T-helper 17 cell (primary cell): ENCODE measurements at regions not wholly inside any gene's neighbourhood (a gene's known extent, or its start where the extent isn't known, plus 50 kb on each side); places are given as distances from the start of the nearest gene placed in this dataset.

ENCODE experiments used
- ATAC-seq: fragments of 150-1000 bp; cut with Tn5 transposase; 2 replicates; pipeline ENCODE4 v1.10.0; 2021; ENCODE audit warnings: mild to moderate bottlenecking, moderate library complexity
- DNase-seq, 3 donors: peaks; one replicate each; pipeline versions ENCODE4 v3.0.0 to v3.0.0-alpha.2; 2020 to 2021
- H3K9me3 ChIP-seq: one replicate; pipeline ENCODE4 v1.7.0; 2013; ENCODE audit warnings: low read length, mild to moderate bottlenecking; ENCODE audit not compliant: control insufficient read depth, poor library complexity, severe bottlenecking
- H3K27ac Mint-ChIP-seq: one replicate; pipeline ENCODE4 v1.8.0; 2022; ENCODE audit warnings: mild to moderate bottlenecking, moderate library complexity, mixed read lengths
- H3K27me3 Mint-ChIP-seq: one replicate; pipeline ENCODE4 v1.8.0; 2022; ENCODE audit warnings: mixed read lengths
- H3K36me3 Mint-ChIP-seq: one replicate; pipeline ENCODE4 v1.8.0; 2022; ENCODE audit warnings: low read depth, mixed read lengths
- H3K4me1 Mint-ChIP-seq: one replicate; pipeline ENCODE4 v1.8.0; 2022; ENCODE audit warnings: mild to moderate bottlenecking, mixed read lengths
- H3K4me3 Mint-ChIP-seq: one replicate; pipeline ENCODE4 v1.8.0; 2022; ENCODE audit warnings: mild to moderate bottlenecking, moderate library complexity, mixed read lengths

DNA sequence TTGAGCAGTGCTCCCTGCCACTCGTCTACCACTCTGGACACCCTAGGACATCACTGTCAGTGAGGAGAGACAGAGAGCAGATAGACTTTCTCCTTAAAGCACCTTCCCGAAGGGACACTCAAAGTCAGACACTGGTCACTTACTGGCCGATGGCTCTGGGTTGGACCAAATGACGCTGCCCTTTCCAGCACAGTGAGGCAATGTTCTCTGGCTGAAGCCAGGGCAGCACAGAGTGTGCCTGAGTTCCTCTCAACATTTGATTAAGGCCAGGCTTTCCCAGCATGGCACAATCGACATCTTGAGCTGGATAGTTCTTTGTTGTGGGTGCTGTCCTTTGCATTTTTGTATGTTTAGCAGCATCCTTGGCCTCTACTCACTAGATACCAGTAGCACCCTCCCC lies 206.2 kb downstream of the CSNK2A3 start:
- no peaks in the 10 kb centered on the region for H3K9me3 ChIP-seq
- Mint-ChIP-seq H3K4me3 (no peak overlapping the region), H3K27me3 (no peaks in the 10 kb centered on the region), H3K4me1 (peaks cover 29% of the 10 kb centered on the region), H3K27ac (peak overlapping the region; percentile 98), H3K36me3 (no peaks in the 10 kb centered on the region)
- no peak for ATAC-seq
- no peak for DNase-seq

DNA sequence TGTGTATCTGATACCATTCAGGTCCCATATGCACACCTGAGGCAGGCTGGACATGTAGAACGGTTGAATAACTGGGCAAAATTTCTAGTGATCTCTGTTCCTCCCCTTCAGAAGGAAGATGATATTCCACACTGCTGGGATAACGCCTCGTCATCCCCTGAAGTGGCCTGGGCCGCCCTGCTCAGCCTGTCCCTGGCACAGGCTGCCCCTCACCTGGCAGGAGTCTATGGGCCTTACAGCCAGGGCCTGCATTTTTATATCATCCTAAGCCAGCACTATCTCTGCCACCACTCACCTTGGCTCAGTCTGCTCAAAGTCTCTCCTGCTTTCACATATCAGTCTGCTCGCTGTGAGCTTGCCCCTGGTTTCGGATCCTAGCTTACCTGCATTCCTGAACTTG lies 209.2 kb downstream of the CSNK2A3 start:
- H3K27ac Mint-ChIP-seq, result peak overlapping the region; percentile 87
- no peak overlapping the region for H3K4me3 Mint-ChIP-seq
- no peaks in the 10 kb centered on the region for H3K27me3 Mint-ChIP-seq
- H3K4me1 Mint-ChIP-seq, result peaks cover 9% of the 10 kb centered on the region
- H3K9me3 ChIP-seq, result no peaks in the 10 kb centered on the region
- DNase-seq (no peak), ATAC-seq (no peak)
- no peaks in the 10 kb centered on the region for H3K36me3 Mint-ChIP-seq

DNA sequence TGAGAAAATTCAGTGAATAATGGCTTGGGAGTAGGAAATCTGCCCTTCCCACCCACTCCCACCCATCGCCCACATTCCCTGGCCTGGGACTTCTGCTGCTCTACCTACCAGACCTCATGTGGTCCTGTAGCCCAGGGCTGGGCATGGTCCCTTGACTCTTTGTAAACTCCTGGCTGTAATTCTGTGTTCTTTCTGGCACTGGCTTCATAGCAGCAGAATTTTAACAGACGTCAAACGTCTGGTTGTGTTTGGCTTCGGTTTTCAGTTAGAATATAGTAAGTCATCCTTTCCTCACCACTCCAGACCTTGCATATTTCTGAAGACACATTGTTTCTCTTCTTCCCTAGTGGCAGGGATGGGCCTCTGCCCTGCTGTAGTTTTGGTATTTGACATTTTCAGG lies 210.6 kb downstream of the CSNK2A3 start:
- no peaks in the 10 kb centered on the region for H3K27me3 Mint-ChIP-seq
- no peaks in the 10 kb centered on the region for H3K36me3 Mint-ChIP-seq
- H3K4me3 Mint-ChIP-seq, result no peak overlapping the region
- peaks cover 7% of the 10 kb centered on the region for H3K4me1 Mint-ChIP-seq
- H3K9me3 ChIP-seq, result no peaks in the 10 kb centered on the region
- H3K27ac Mint-ChIP-seq, result no peak overlapping the region
- ATAC-seq (no peak), DNase-seq (no peak)

DNA sequence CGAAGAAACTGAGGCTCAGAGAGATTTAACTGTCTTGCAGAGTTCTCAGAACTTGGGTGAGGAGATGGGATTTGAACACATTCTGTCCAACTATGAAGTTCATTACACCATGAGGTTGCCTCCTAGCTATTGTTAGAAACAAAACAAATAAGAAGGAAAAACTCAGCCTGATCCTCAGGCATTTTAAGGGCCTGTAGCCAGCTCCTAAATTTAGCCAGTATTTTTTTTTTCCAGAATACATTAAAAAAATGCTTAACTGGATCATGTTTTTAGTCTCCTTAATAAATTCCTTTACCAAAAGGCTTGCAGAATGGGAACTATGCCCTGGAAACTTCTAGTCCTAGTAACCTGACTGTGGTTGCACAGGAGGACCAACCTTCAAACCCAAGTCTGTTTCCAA lies 212.0 kb downstream of the CSNK2A3 start:
- no peaks in the 10 kb centered on the region for H3K27me3 Mint-ChIP-seq
- no peaks in the 10 kb centered on the region for H3K36me3 Mint-ChIP-seq
- H3K9me3 ChIP-seq, result no peaks in the 10 kb centered on the region
- no peak overlapping the region for H3K27ac Mint-ChIP-seq
- ATAC-seq, result no peak
- H3K4me3 Mint-ChIP-seq, result no peak overlapping the region
- DNase-seq, result no peak
- H3K4me1 Mint-ChIP-seq, result peaks cover 13% of the 10 kb centered on the region

DNA sequence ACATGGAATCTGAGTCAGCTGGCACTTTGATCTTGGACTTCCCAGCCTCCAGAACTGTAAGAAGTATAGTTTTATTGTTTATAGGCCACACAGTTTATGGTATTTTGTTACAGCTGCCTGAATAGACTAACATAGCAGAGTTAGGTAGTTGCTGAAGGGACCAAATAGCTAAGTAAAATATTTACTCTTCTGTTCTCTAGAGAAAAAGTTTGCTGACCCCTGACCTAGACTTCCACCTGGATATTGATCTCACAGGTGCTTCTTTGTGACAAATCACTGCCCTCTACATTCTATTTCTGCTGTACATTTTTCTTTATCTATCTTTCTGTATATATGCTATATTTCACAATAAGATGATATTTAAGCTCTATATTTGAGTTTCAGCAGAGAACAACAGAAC lies 212.5 kb downstream of the CSNK2A3 start:
- Mint-ChIP-seq H3K4me1 (peaks cover 13% of the 10 kb centered on the region), H3K4me3 (no peak overlapping the region), H3K36me3 (no peaks in the 10 kb centered on the region), H3K27me3 (no peaks in the 10 kb centered on the region), H3K27ac (no peak overlapping the region)
- ATAC-seq (no peak), DNase-seq (no peak)
- H3K9me3 ChIP-seq, result no peaks in the 10 kb centered on the region

DNA sequence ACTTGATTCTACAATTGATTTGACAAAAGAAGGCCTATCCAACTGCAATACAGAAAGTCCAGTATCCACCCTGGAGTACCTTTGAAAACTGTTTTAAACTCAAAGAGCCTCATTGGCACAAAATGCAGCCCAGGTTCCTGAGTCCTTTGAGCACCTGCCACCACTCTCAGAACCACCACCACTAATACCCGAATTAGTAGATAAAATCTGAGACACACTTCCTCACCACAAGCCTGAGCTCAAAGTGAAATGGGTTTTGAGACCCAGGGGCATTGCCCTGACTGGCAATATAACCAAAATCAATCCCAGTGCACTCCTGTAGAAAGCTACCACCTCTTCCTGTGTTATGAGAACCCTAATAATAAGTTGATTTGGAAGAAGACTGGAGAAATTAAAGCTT lies 215.7 kb downstream of the CSNK2A3 start:
- Mint-ChIP-seq H3K36me3 (peaks cover 2% of the 10 kb centered on the region), H3K27ac (peak overlapping the region; percentile 56), H3K27me3 (no peaks in the 10 kb centered on the region), H3K4me1 (peaks cover 11% of the 10 kb centered on the region), H3K4me3 (no peak overlapping the region)
- DNase-seq, result no peak
- no peaks in the 10 kb centered on the region for H3K9me3 ChIP-seq
- peak; percentile 94 for ATAC-seq

DNA sequence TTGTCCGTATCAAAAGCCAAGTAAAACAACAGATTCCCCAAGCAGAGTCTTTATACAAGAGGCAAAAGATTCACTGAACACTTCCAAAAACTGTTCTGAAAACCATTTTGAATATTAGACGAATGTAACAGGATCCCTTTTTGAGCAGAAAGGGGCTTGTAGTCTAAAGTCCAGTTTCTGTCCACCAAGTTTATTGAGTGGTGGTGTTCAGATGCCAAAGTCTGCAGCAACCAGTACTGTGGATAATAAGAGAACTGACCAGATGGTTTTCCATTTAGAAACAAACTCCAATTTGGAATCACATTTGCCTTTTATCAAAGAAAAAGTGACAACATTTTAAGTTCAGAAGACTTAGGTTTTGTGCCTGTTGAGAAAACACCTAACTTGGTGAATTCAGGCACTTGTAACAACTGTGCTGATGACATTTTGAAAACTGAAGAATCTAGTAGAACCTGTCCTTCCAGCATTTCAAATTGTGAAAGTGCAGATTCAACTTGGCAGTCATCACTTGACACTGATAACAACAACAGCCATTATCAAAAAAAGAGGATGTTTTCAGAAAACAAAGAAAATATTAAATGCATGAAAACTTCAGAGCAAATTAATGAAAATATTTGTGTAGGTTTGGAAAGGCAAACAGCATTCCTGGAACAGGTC lies 217.1 kb downstream of the CSNK2A3 start:
- peak overlapping the region; percentile 29 for H3K27ac Mint-ChIP-seq
- no peak overlapping the region for H3K4me3 Mint-ChIP-seq
- H3K9me3 ChIP-seq, result no peaks in the 10 kb centered on the region
- H3K27me3 Mint-ChIP-seq, result no peaks in the 10 kb centered on the region
- ATAC-seq (no peak), DNase-seq (no peak)
- H3K36me3 Mint-ChIP-seq, result peaks cover 2% of the 10 kb centered on the region
- peaks cover 11% of the 10 kb centered on the region for H3K4me1 Mint-ChIP-seq

DNA sequence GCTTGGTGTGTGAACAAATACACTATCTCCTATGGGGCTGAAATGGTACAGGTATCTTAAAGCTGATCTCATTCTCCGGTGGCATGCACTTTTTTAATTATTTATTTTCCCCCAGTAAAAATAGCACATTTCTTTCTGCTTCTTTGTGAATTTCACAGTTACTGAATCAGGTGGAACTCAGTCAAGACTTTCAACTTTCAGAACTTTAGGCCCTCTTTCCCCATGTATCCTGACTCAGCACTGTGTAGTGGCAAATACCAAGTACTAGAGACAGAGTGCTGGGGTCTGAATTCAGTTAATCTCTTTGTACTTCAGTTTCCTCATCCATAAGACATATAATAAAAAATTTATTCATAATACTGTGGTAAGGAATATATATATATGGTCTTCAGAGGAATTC lies 223.9 kb downstream of the CSNK2A3 start:
- no peaks in the 10 kb centered on the region for H3K4me1 Mint-ChIP-seq
- H3K36me3 Mint-ChIP-seq, result no peaks in the 10 kb centered on the region
- no peak overlapping the region for H3K4me3 Mint-ChIP-seq
- peaks cover 5% of the 10 kb centered on the region for H3K9me3 ChIP-seq
- H3K27me3 Mint-ChIP-seq, result no peaks in the 10 kb centered on the region
- DNase-seq (no peak), ATAC-seq (no peak)
- H3K27ac Mint-ChIP-seq, result no peak overlapping the region

DNA sequence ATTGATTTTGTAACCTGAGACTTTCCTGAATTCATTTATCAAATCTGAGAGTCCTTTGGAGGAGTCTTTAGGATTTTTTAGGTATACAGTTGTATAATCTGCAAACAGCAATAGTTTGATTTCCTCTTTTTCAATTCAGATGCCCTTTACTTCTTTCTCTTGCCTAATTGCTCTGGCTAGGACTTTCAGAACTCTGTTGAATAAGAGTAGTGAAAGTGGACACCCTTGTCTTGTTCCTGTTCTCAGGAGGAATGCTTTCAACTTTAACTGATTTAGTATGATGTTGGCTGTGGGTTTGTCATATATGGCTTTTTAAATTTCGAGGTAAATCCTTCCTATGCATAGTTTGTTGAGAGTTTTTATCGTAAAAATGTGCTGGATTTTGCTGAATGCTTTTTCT lies 227.4 kb downstream of the CSNK2A3 start:
- Mint-ChIP-seq H3K27me3 (no peaks in the 10 kb centered on the region), H3K27ac (no peak overlapping the region), H3K36me3 (no peaks in the 10 kb centered on the region), H3K4me1 (no peaks in the 10 kb centered on the region), H3K4me3 (peak overlapping the region; percentile 0)
- DNase-seq (no peak), ATAC-seq (no peak)
- peaks cover 5% of the 10 kb centered on the region for H3K9me3 ChIP-seq

DNA sequence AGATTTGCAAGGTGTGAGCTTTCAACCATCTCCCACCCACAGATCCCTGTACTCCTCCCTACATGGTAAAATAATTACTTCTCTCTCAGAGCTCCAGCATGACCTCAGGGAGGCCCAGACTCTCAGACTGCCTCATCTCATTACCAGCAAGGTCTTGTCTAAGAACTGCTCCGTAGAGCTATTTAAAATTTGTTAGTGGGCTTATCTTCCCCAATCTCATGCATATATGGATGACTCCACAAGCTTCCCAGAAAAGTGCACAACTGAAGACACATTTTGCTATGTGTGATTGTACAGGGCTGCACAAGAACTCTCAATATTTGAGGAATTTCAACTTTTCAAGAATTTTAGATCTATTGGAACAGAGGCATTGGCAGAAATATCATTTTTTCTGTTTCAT lies 230.3 kb downstream of the CSNK2A3 start:
- no peak for ATAC-seq
- H3K9me3 ChIP-seq, result no peaks in the 10 kb centered on the region
- Mint-ChIP-seq H3K4me1 (no peaks in the 10 kb centered on the region), H3K4me3 (no peak overlapping the region), H3K27ac (no peak overlapping the region), H3K36me3 (no peaks in the 10 kb centered on the region), H3K27me3 (no peaks in the 10 kb centered on the region)
- DNase-seq, result no peak

DNA sequence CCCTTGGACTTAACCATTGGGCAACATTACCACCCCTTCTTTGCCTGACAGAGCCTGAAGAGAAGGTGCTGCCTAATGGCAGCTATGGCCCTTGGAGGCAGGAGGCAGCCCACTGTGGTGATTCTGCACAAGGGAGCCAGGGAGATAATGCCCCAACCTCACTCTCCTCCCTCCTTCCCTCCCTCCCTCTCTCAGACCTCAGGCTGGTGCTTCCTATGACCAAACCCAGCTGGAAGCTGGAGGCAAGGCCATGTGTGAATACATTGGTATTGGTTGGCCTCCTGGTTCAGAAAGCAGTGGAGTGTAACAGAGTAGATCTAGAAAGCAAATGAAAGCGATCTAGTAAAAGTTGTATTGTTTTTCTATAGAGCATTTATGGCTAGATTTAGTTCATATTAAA lies 233.1 kb downstream of the CSNK2A3 start:
- Mint-ChIP-seq H3K4me3 (no peak overlapping the region), H3K27me3 (peaks cover 7% of the 10 kb centered on the region), H3K4me1 (no peaks in the 10 kb centered on the region), H3K36me3 (no peaks in the 10 kb centered on the region), H3K27ac (no peak overlapping the region)
- ATAC-seq (no peak), DNase-seq (no peak)
- no peaks in the 10 kb centered on the region for H3K9me3 ChIP-seq

DNA sequence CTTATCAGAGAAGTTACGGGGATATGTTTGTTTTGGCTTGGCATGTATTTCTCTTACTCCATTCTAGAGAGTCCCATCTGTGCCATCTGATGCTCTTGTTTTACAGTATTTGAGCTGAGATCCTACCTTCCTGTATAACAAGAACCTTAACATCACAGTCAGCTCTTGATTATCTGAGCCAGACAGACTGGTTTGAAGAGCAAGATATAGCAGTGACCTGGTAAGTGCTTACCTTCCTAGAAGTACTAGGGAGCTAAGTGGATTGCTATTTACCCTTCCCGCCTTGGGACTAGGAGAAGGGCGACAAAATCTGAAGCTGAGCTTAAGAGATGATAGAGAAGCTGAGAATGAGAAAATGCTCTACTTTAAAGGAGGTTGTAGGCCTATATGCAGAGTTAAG lies 235.3 kb downstream of the CSNK2A3 start:
- no peaks in the 10 kb centered on the region for H3K9me3 ChIP-seq
- Mint-ChIP-seq H3K27me3 (peaks cover 7% of the 10 kb centered on the region), H3K4me3 (no peak overlapping the region), H3K27ac (no peak overlapping the region), H3K36me3 (no peaks in the 10 kb centered on the region), H3K4me1 (no peaks in the 10 kb centered on the region)
- ATAC-seq, result no peak
- DNase-seq, result no peak

DNA sequence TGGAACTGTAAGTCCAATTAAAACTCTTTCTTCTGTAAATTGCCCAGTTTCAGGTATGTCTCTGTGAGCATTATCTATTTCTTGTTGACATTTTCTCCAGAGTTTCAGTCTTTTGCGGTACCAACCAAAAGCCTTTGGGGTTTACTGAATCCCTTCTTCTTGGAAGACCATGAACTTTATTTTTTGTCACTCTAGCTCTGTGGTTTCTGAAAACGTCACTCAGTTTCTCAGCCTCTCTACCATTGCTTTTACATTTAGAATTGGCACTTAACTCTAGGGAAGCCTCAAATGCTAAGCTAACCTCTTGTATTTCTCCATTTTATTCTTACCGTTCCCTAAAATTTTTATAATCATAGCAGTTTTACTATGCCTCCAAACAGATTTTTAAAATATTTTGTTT lies 237.6 kb downstream of the CSNK2A3 start:
- no peak overlapping the region for H3K27ac Mint-ChIP-seq
- no peak for ATAC-seq
- peaks cover 7% of the 10 kb centered on the region for H3K27me3 Mint-ChIP-seq
- DNase-seq, result no peak
- no peaks in the 10 kb centered on the region for H3K9me3 ChIP-seq
- no peaks in the 10 kb centered on the region for H3K36me3 Mint-ChIP-seq
- H3K4me1 Mint-ChIP-seq, result no peaks in the 10 kb centered on the region
- H3K4me3 Mint-ChIP-seq, result no peak overlapping the region

DNA sequence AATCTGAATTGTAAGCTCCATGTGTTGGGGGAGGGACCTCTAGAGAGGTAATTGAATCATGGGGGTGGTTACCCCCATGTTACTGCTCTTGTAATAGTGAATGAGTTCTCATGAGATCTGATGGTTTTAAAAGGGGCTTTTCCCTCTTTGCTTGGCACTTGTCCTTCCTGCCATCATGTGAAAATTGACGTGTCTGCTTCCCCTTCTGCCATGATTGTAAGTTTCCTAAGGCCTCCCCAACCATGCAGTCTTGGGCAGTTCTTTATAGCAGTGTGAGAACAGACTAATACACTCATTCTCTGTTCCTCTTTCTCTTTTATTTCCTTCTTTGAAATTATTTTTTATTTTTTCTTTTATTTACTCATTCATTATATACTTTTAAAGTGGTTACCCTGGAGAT lies 239.4 kb downstream of the CSNK2A3 start:
- H3K27me3 Mint-ChIP-seq, result peaks cover 7% of the 10 kb centered on the region
- no peaks in the 10 kb centered on the region for H3K36me3 Mint-ChIP-seq
- DNase-seq (no peak), ATAC-seq (no peak)
- no peak overlapping the region for H3K27ac Mint-ChIP-seq
- H3K4me1 Mint-ChIP-seq, result no peaks in the 10 kb centered on the region
- H3K9me3 ChIP-seq, result no peaks in the 10 kb centered on the region
- H3K4me3 Mint-ChIP-seq, result no peak overlapping the region
